ENCODE measurements at regions not wholly inside any gene's neighbourhood (a gene's known extent, or its start where the extent isn't known, plus 50 kb on each side); places are given as distances from the start of the nearest gene placed in this dataset.

GRCh38 chr11:29268733-29269132 lies 748.1 kb downstream of the KCNA4 start:
- ChIA-PET CTCF (no interaction called here), POLR2A (no interaction called here)
- H3K36me3 ChIP-seq (ENCODE audit: control insufficient read depth in 2 of 2, extremely low read depth in 1 of 2, insufficient read depth in 2 of 2, low read length in 2 of 2), result no peaks in the 10 kb centered on the region
- no peaks in the 10 kb centered on the region for H3K9me1 ChIP-seq (replicated peaks; ENCODE audit: control insufficient read depth, extremely low read depth, insufficient read depth, low read length)
- no peak overlapping the region for H2AFZ ChIP-seq (ENCODE audit: low read depth, low read length)
- no TSS peak for BruUV-seq (replicated peaks)
- FAIRE-seq, result no peak
- no peaks in the 10 kb centered on the region for H3K9me3 ChIP-seq (replicated peaks; ENCODE audit: control insufficient read depth, insufficient read depth, low read length)
- H3K9ac ChIP-seq (replicated peaks; ENCODE audit: extremely low read depth, insufficient read depth, low read length), result no peak overlapping the region
- H3K79me2 ChIP-seq (ENCODE audit: control insufficient read depth, insufficient read depth, low read length), result no peaks in the 10 kb centered on the region
- no peak overlapping the region for H3K4me2 ChIP-seq (ENCODE audit: insufficient read depth, low read length)
- dilution Hi-C loops (cut with MboI; ENCODE audit: extremely low pct_ligation_motif_present, low sequenced_read_pairs) (no loop called here), intact Hi-C loops (cut with micrococcal nuclease) (no loop called here)
- no peaks in the 10 kb centered on the region for H3K27me3 ChIP-seq (ENCODE audit: control insufficient read depth in 2 of 2, insufficient read depth in 2 of 2, low read length in 2 of 2)
- H3K4me1 ChIP-seq (ENCODE audit: control insufficient read depth, extremely low read depth, insufficient read depth, low read length), result no peaks in the 10 kb centered on the region
- H3K27ac ChIP-seq (ENCODE audit: insufficient read depth, low read depth, low read length), result no peak overlapping the region
- DNase-seq (ENCODE audit: low read depth, low spot score), result no peak
- no peak overlapping the region for H3K4me3 ChIP-seq (replicated peaks in 1 of 3; ENCODE audit: insufficient read depth in 1 of 3, low read depth in 1 of 3, low read length in 3 of 3)
- no peak for TF ChIP-seq JUN (IDR thresholded peaks at IDR 0.05; ENCODE audit: borderline replicate concordance, insufficient read depth, insufficient read length, low read depth)
- no peak for TF ChIP-seq GATA2 (IDR thresholded peaks at IDR 0.05; ENCODE audit: insufficient read depth, insufficient read length, low read depth, low read length)
- no peak for TF ChIP-seq MAX (IDR thresholded peaks at IDR 0.05; ENCODE audit: insufficient read depth, insufficient read length)
- no peak for TF ChIP-seq POLR2A (IDR thresholded peaks at IDR 0.05; ENCODE audit: low read depth, low read length)
- TF ChIP-seq MYC (IDR thresholded peaks at IDR 0.05; ENCODE audit: low read depth, low read length), result no peak
- no peak for TF ChIP-seq EZH2 (IDR thresholded peaks at IDR 0.05; ENCODE audit: borderline replicate concordance, low read depth, low read length, severe bottlenecking)
- no peak for TF ChIP-seq CTCF (IDR thresholded peaks at IDR 0.05; ENCODE audit: extremely low read depth in 1 of 2, insufficient read depth in 1 of 2, low read depth in 1 of 2, low read length in 2 of 2)
- TF ChIP-seq POLR2AphosphoS5 (IDR thresholded peaks at IDR 0.05; ENCODE audit: insufficient read depth, low read depth, low read length), result no peak
- no peak for TF ChIP-seq FOS (IDR thresholded peaks at IDR 0.05; ENCODE audit: borderline replicate concordance, insufficient read depth, low read length)
- no peaks in the 10 kb centered on the region for H4K20me1 ChIP-seq (replicated peaks; ENCODE audit: control insufficient read depth, extremely low read depth, insufficient read depth, low read length)
